Peyer's patch (tissue), 4 donors: ENCODE measurements at regions not wholly inside any gene's neighbourhood (a gene's known extent, or its start where the extent isn't known, plus 50 kb on each side); places are given as distances from the start of the nearest gene placed in this dataset.

Experiments used
- POLR2A ChIP-seq, 2 donors: fragments of 450-650 bp; IDR thresholded peaks; one replicate each; pipeline ENCODE4 v1.5.1; 2017; ENCODE audit warnings: antibody characterized with exemption in 2 of 2, mild to moderate bottlenecking in 2 of 2, moderate library complexity in 2 of 2
- TF ChIP-seq, protein P1 (sequence below), 6 experiments: fragments of 450-650 bp in 4 of 6; fragments of 200-600 bp in 2 of 6; sonication (generic) in 1 of 6; IDR thresholded peaks; one replicate each; pipeline ENCODE4 v1.5.1; 2017 to 2019; ENCODE audit warnings: antibody characterized with exemption in 6 of 6, mild to moderate bottlenecking in 3 of 6, moderate library complexity in 1 of 6

DNA sequence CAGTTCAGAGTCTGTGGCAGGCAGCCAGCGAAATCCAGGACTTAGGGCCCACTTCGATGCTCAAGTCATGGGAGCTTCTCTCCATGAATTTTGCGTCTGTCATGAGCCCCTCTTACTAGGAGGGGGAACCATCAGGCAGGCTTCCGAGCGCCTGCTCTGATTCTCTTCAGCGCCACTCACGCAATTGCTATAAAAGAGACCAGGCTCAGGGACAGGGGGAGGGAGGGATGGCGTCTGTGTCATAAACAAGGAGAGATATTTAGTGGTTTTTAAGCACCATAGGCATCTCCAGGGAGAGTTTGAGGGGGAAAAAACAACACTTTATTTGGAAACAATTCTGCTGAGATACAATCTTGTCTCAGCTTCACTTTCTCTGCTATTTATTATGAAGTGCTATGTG, 60.6 kb downstream of the NAV1 start:
- TF ChIP-seq, protein P1, sequence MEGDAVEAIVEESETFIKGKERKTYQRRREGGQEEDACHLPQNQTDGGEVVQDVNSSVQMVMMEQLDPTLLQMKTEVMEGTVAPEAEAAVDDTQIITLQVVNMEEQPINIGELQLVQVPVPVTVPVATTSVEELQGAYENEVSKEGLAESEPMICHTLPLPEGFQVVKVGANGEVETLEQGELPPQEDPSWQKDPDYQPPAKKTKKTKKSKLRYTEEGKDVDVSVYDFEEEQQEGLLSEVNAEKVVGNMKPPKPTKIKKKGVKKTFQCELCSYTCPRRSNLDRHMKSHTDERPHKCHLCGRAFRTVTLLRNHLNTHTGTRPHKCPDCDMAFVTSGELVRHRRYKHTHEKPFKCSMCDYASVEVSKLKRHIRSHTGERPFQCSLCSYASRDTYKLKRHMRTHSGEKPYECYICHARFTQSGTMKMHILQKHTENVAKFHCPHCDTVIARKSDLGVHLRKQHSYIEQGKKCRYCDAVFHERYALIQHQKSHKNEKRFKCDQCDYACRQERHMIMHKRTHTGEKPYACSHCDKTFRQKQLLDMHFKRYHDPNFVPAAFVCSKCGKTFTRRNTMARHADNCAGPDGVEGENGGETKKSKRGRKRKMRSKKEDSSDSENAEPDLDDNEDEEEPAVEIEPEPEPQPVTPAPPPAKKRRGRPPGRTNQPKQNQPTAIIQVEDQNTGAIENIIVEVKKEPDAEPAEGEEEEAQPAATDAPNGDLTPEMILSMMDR (IDR thresholded peaks at IDR 0.05): no peak
- no peak for TF ChIP-seq POLR2A (IDR thresholded peaks at IDR 0.05)
